Neural progenitor cell (in vitro differentiated cells): ENCODE measurements at regions not wholly inside any gene's neighbourhood (a gene's known extent, or its start where the extent isn't known, plus 50 kb on each side); places are given as distances from the start of the nearest gene placed in this dataset.

ENCODE experiments used
- CTCF ChIP-seq: fragments of 200-600 bp; sonication (generic); IDR thresholded peaks from 2 replicates; pipeline ENCODE4 v1.5.1; 2017; ENCODE audit warnings: antibody characterized with exemption, mild to moderate bottlenecking
- EZH2 ChIP-seq: fragments of 200-600 bp; sonication (generic); IDR thresholded peaks from 2 replicates; pipeline ENCODE4 v1.6.1; 2017; ENCODE audit warnings: antibody characterized with exemption, mild to moderate bottlenecking, moderate library complexity

DNA sequence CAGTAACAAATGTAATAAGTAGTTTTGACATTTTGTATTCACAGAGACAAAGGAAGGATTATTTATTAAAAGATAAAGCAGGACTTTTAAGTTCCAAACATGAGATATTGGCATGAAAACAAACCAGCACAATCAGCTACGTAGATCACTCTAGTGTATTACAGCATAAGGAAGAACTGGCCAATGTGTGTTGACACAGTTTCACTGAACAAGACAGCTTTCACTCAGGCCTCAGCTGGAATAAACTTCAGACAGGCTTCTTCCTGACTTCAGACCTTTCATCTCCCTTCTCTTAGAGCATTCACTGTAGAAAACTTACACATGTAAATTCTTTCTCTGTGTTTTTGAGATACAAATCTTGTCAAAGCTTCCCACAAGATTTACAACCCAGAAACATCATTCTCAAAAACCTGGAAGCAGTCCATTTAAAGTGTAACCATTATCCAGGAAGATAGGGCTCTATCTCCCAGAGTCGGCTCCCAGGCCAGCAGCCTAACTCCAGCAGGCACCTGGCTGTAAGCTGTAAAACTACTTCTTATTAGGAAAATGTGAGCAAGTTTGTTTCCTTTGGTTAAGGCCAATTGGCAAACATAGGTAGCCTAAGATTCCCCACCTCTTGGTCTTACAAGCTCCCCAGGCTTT is 768.3 kb upstream of the CDH7 start:
- no peak for TF ChIP-seq EZH2
- no peak for TF ChIP-seq CTCF
